Right atrium auricular region (tissue), 2 donors: ENCODE measurements at regions not wholly inside any gene's neighbourhood (a gene's known extent, or its start where the extent isn't known, plus 50 kb on each side); places are given as distances from the start of the nearest gene placed in this dataset.

Experiments used
- DNase-seq: peaks from one replicate; pipeline ENCODE4 v3.0.0-alpha.2; 2019; ENCODE audit warnings: low spot score
- H3K27ac ChIP-seq, 2 donors: fragments of 200-600 bp; sonication (generic); 1 replicate in 1 of 2; 2 replicates in 1 of 2; pipeline ENCODE4 v1.5.1; 2016 to 2019
- H3K27me3 ChIP-seq, 2 donors: fragments of 200-600 bp; sonication (generic); one replicate each; pipeline versions ENCODE4 v1.5.1 to v1.6.0; 2017 to 2019
- H3K36me3 ChIP-seq: fragments of 200-600 bp; sonication (generic); one replicate; pipeline ENCODE4 v1.5.1; 2016
- H3K4me1 ChIP-seq, 2 donors: fragments of 200-600 bp; sonication (generic); one replicate each; pipeline versions ENCODE4 v1.5.1 to v1.6.0; 2017 to 2019
- H3K4me3 ChIP-seq, 2 donors: fragments of 200-600 bp; sonication (generic); 1 replicate in 1 of 2; 2 replicates in 1 of 2; pipeline ENCODE4 v1.5.1; 2017 to 2019; ENCODE audit warnings: mild to moderate bottlenecking in 1 of 2, moderate library complexity in 1 of 2
- H3K9me3 ChIP-seq, 2 donors: fragments of 200-600 bp; sonication (generic); one replicate each; pipeline ENCODE4 v1.5.1; 2019
- CTCF ChIP-seq, 2 donors: fragments of 200-600 bp; sonication (generic); IDR thresholded peaks; one replicate each; pipeline ENCODE4 v1.5.1; 2019; ENCODE audit warnings: antibody characterized with exemption in 2 of 2

DNA sequence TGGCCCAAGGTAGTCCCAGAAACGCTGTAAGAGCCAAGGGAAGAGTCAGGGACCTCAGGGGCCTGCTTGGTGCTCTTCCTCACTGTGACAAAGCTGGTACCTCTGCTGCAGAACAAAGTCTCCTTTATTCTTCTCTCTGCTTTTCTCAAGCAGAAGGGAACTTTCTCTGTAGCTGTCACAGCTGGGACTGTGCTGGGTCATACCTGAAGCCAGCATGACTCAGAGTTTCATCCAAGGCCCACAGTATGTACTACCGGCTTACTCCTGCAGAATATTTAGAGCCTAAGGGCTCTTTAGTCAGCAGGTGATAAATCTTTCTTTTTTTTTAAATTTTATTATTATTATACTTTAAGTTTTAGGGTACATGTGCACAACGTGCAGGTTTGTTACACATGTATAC is 183.2 kb downstream of the TINAG start:
- Histone ChIP-seq H3K36me3 (no peaks in the 10 kb centered on the region), H3K27ac (no peak overlapping the region), H3K4me3 (no peak overlapping the region), H3K4me1 (no peaks in the 10 kb centered on the region), H3K27me3 (no peaks in the 10 kb centered on the region), H3K9me3 (peaks cover 0 to 20% of the 10 kb centered on the region in 2 donors)
- DNase-seq, result no peak
- TF ChIP-seq CTCF (IDR thresholded peaks at IDR 0.05), result no peak

- peaks cover 0 to 25% of the 10 kb centered on the region in 2 donors for H3K9me3 ChIP-seq
- no peak for TF ChIP-seq CTCF (IDR thresholded peaks at IDR 0.05)
- no peaks in the 10 kb centered on the region for H3K27me3 ChIP-seq
- no peak overlapping the region for H3K27ac ChIP-seq
- H3K4me3 ChIP-seq, result no peak overlapping the region
- H3K4me1 ChIP-seq, result no peaks in the 10 kb centered on the region
- DNase-seq, result no peak
- no peaks in the 10 kb centered on the region for H3K36me3 ChIP-seq
Observed at GRCh38 chr6:54493138-54493537, 184.9 kb downstream of the TINAG start.

DNA sequence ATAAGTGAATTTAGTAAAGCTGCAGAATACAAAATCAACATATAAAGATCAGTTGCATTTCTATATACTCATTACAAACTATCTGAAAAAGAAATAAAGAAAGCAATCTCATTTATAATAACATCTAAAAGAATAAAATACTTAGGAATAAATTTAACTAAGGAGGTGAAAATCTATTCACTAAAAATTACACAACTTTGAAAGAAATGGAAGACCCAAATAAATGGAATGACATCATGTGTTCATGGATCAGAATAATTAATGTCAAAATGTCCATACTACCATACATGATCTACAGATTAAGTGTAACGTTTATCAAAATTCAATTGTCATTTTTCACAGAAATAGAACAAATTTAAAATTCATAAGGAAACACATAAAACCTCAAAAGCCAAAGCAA is 194.9 kb downstream of the TINAG start:
- no peaks in the 10 kb centered on the region for H3K4me1 ChIP-seq
- no peak for TF ChIP-seq CTCF (IDR thresholded peaks at IDR 0.05)
- H3K9me3 ChIP-seq, result peaks cover 0 to 18% of the 10 kb centered on the region in 2 donors
- no peak overlapping the region for H3K27ac ChIP-seq
- no peaks in the 10 kb centered on the region for H3K36me3 ChIP-seq
- no peaks in the 10 kb centered on the region for H3K27me3 ChIP-seq
- no peak overlapping the region for H3K4me3 ChIP-seq
- DNase-seq, result no peak

DNA sequence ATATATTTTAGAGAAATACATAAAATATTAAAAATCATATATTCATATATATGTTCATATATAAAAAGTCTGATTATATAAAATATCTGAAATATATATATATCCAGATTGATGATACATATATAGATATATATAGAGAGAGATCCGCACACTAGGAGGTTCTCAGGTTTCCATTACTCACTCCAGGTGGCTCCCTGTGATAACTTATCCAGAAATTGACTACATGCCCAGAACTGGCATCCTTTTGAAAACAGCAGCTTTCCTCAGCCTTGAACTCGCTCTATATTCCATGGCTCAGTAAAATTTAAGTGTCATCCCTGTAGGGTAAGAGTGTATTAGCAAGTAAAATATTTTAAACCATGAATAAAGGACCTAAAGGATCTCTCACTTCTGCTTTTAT is 206.8 kb downstream of the TINAG start:
- H3K9me3 ChIP-seq, result no peaks in the 10 kb centered on the region
- no peaks in the 10 kb centered on the region for H3K27me3 ChIP-seq
- TF ChIP-seq CTCF (IDR thresholded peaks at IDR 0.05), result no peak
- H3K36me3 ChIP-seq, result no peaks in the 10 kb centered on the region
- DNase-seq, result no peak
- no peaks in the 10 kb centered on the region for H3K4me1 ChIP-seq
- no peak overlapping the region for H3K27ac ChIP-seq
- no peak overlapping the region for H3K4me3 ChIP-seq

GRCh38 chr6:54515713-54516112 is 207.5 kb downstream of the TINAG start:
- no peak for TF ChIP-seq CTCF (IDR thresholded peaks at IDR 0.05)
- no peak overlapping the region for H3K27ac ChIP-seq
- H3K27me3 ChIP-seq, result no peaks in the 10 kb centered on the region
- no peaks in the 10 kb centered on the region for H3K9me3 ChIP-seq
- H3K36me3 ChIP-seq, result no peaks in the 10 kb centered on the region
- no peak for DNase-seq
- no peaks in the 10 kb centered on the region for H3K4me1 ChIP-seq
- no peak overlapping the region for H3K4me3 ChIP-seq

DNA sequence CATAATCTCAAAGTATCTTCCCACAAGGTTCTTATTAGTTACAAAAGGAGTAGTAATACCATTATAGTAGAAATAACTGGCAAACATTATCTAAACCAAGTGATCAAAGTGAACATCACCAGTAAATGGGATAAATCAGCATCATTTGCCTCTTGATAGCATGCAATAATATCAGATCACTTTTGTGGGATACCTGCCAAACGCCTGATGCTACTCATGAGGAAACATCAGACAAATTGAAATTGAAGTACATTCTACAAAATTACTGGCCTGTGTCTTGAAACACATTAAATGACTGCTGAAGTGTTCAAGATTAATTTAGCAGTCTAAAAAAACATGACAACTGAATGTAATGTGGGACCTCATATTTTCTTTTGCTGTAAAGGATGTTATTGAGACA is 208.1 kb downstream of the TINAG start:
- no peaks in the 10 kb centered on the region for H3K9me3 ChIP-seq
- TF ChIP-seq CTCF (IDR thresholded peaks at IDR 0.05), result no peak
- no peak overlapping the region for H3K4me3 ChIP-seq
- H3K27ac ChIP-seq, result no peak overlapping the region
- no peak for DNase-seq
- no peaks in the 10 kb centered on the region for H3K36me3 ChIP-seq
- H3K27me3 ChIP-seq, result no peaks in the 10 kb centered on the region
- H3K4me1 ChIP-seq, result no peaks in the 10 kb centered on the region
